HG03442 (cell line): ENCODE measurements at regions not wholly inside any gene's neighbourhood (a gene's known extent, or its start where the extent isn't known, plus 50 kb on each side); places are given as distances from the start of the nearest gene placed in this dataset.
A peak's percentile ranks its signal among the peaks of the same experiment; 100 is the strongest.
"Not testable (repeated sequence)": the region's sequence is repeated elsewhere in the genome, so short reads cannot be mapped to it uniquely, and the experiment has no call there.

Experiments
- ATAC-seq: cut with Tn5 transposase; IDR thresholded peaks from one replicate; pipeline ENCODE4 v1.9.1; 2021; ENCODE audit warnings: mild to moderate bottlenecking, moderate library complexity; ENCODE audit not compliant: unreplicated experiment

GRCh38 chr2:43075054-43075593, 151.3 kb downstream of the ZFP36L2 start:
- ATAC-seq = no peak

GRCh38 chr2:43074592-43075053, 151.8 kb downstream of the ZFP36L2 start:
- ATAC-seq = no peak

- ATAC-seq = no peak
Observed at GRCh38 chr2:43074052-43074451, 152.4 kb downstream of the ZFP36L2 start.

GRCh38 chr2:43073401-43073825, 153.0 kb downstream of the ZFP36L2 start:
- no peak for ATAC-seq

GRCh38 chr2:43071599-43072550, 154.5 kb downstream of the ZFP36L2 start:
- ATAC-seq = no peak

GRCh38 chr2:43070676-43071502, 155.5 kb downstream of the ZFP36L2 start:
- no peak for ATAC-seq

GRCh38 chr2:43070030-43070429, 156.4 kb downstream of the ZFP36L2 start:
- ATAC-seq = no peak

GRCh38 chr2:43068631-43069517, 157.5 kb downstream of the ZFP36L2 start:
- ATAC-seq = no peak

GRCh38 chr2:43068041-43068533, 158.3 kb downstream of the ZFP36L2 start:
- ATAC-seq = no peak

GRCh38 chr2:43067254-43068040, 159.0 kb downstream of the ZFP36L2 start:
- ATAC-seq = no peak

GRCh38 chr2:43066541-43067253, 159.7 kb downstream of the ZFP36L2 start:
- not testable (repeated sequence) for ATAC-seq

- ATAC-seq = no peak
Observed at GRCh38 chr2:43065871-43066270, 160.5 kb downstream of the ZFP36L2 start.

GRCh38 chr2:43065036-43065435, 161.4 kb downstream of the ZFP36L2 start:
- ATAC-seq = no peak

- ATAC-seq = not testable (repeated sequence)
Observed at GRCh38 chr2:43063096-43063495, 163.3 kb downstream of the ZFP36L2 start.

GRCh38 chr2:43062058-43062457, 164.3 kb downstream of the ZFP36L2 start:
- no peak for ATAC-seq

GRCh38 chr2:43060390-43061016, 165.9 kb downstream of the ZFP36L2 start:
- ATAC-seq = no peak

GRCh38 chr2:43059183-43059897, 167.1 kb downstream of the ZFP36L2 start:
- ATAC-seq = peak; percentile 80

- no peak for ATAC-seq
Observed at GRCh38 chr2:43058726-43059110, 167.7 kb downstream of the ZFP36L2 start.
